IPS-18c (cell line): ENCODE measurements at regions not wholly inside any gene's neighbourhood (a gene's known extent, or its start where the extent isn't known, plus 50 kb on each side); places are given as distances from the start of the nearest gene placed in this dataset.
"Not testable (repeated sequence)": the region's sequence is repeated elsewhere in the genome, so short reads cannot be mapped to it uniquely, and the experiment has no call there.

ENCODE experiments used
- H3K4me3 ChIP-seq: 2 replicates; pipeline ENCODE4 v1.7.0; 2013; ENCODE audit warnings: low read depth, mild to moderate bottlenecking, low read length, moderate library complexity; ENCODE audit not compliant: insufficient read depth
- H3K9me3 ChIP-seq: one replicate; pipeline ENCODE4 v1.6.1; 2013; ENCODE audit warnings: mild to moderate bottlenecking, low read length, moderate library complexity; ENCODE audit not compliant: control insufficient read depth, insufficient read depth

- Histone ChIP-seq H3K4me3 (no peak overlapping the region), H3K9me3 (no peaks in the 10 kb centered on the region)
Measured at GRCh38 chr7:131145770-131146169, 181.9 kb upstream of the MKLN1 start.

GRCh38 chr7:131147604-131148003 is 180.1 kb upstream of the MKLN1 start:
- Histone ChIP-seq H3K9me3 (no peaks in the 10 kb centered on the region), H3K4me3 (no peak overlapping the region)

- no peaks in the 10 kb centered on the region for H3K9me3 ChIP-seq
- no peak overlapping the region for H3K4me3 ChIP-seq
Measured at GRCh38 chr7:131148258-131148657, 179.4 kb upstream of the MKLN1 start.

GRCh38 chr7:131148708-131149428 is 178.8 kb upstream of the MKLN1 start:
- H3K4me3 ChIP-seq: no peak overlapping the region
- H3K9me3 ChIP-seq: no peaks in the 10 kb centered on the region

GRCh38 chr7:131149429-131149773 is 178.3 kb upstream of the MKLN1 start:
- Histone ChIP-seq H3K9me3 (no peaks in the 10 kb centered on the region), H3K4me3 (no peak overlapping the region)

GRCh38 chr7:131149840-131150239 is 177.8 kb upstream of the MKLN1 start:
- Histone ChIP-seq H3K9me3 (no peaks in the 10 kb centered on the region), H3K4me3 (no peak overlapping the region)

- Histone ChIP-seq H3K4me3 (no peak overlapping the region), H3K9me3 (no peaks in the 10 kb centered on the region)
Measured at GRCh38 chr7:131151034-131151433, 176.6 kb upstream of the MKLN1 start.

GRCh38 chr7:131152766-131153165 is 174.9 kb upstream of the MKLN1 start:
- H3K4me3 ChIP-seq: no peak overlapping the region
- no peaks in the 10 kb centered on the region for H3K9me3 ChIP-seq

- Histone ChIP-seq H3K4me3 (no peak overlapping the region), H3K9me3 (no peaks in the 10 kb centered on the region)
Measured at GRCh38 chr7:131154380-131154779, 173.3 kb upstream of the MKLN1 start.

- H3K4me3 ChIP-seq: no peak overlapping the region
- no peaks in the 10 kb centered on the region for H3K9me3 ChIP-seq
Measured at GRCh38 chr7:131157530-131158243, 170.0 kb upstream of the MKLN1 start.

- H3K9me3 ChIP-seq, H3K4me3 ChIP-seq: not testable (repeated sequence)
Measured at GRCh38 chr7:131158244-131158636, 169.4 kb upstream of the MKLN1 start.

- Histone ChIP-seq H3K4me3 (no peak overlapping the region), H3K9me3 (no peaks in the 10 kb centered on the region)
Measured at GRCh38 chr7:131159961-131160361, 167.7 kb upstream of the MKLN1 start.

- Histone ChIP-seq H3K9me3 (no peaks in the 10 kb centered on the region), H3K4me3 (no peak overlapping the region)
Measured at GRCh38 chr7:131161103-131161502, 166.6 kb upstream of the MKLN1 start.

- no peak overlapping the region for H3K4me3 ChIP-seq
- no peaks in the 10 kb centered on the region for H3K9me3 ChIP-seq
Measured at GRCh38 chr7:131164025-131164925, 163.4 kb upstream of the MKLN1 start.

GRCh38 chr7:131166066-131166465 is 161.6 kb upstream of the MKLN1 start:
- Histone ChIP-seq H3K4me3 (no peak overlapping the region), H3K9me3 (no peaks in the 10 kb centered on the region)

- H3K4me3 ChIP-seq: no peak overlapping the region
- no peaks in the 10 kb centered on the region for H3K9me3 ChIP-seq
Measured at GRCh38 chr7:131170440-131171271, 157.0 kb upstream of the MKLN1 start.
